ENCODE measurements at regions not wholly inside any gene's neighbourhood (a gene's known extent, or its start where the extent isn't known, plus 50 kb on each side); places are given as distances from the start of the nearest gene placed in this dataset.

DNA sequence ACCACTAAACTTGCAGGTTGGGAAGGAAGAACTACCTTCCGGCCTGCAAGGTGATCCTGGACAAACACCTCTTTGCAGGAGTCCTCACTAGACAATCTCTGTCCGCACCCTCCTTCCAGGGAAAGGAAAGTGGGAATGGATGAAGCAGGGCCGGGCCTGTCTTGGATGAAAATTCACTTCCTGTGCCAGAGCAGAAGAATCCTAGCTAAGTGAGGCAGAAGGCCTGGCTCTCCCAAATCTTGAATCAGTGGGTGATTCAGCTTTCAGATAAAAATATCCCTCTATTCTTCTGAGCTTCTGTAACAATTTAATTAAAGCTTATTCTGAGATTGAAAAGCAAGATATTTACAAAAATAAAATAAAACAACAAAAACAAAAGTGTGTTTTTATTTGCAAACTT is 281.9 kb upstream of the TLE4 start:
- in situ Hi-C loops (cut with HindIII; ENCODE audit: low pct_ligation_motif_present, low sequenced_read_pairs): no loop called here
- TF ChIP-seq, protein P1, sequence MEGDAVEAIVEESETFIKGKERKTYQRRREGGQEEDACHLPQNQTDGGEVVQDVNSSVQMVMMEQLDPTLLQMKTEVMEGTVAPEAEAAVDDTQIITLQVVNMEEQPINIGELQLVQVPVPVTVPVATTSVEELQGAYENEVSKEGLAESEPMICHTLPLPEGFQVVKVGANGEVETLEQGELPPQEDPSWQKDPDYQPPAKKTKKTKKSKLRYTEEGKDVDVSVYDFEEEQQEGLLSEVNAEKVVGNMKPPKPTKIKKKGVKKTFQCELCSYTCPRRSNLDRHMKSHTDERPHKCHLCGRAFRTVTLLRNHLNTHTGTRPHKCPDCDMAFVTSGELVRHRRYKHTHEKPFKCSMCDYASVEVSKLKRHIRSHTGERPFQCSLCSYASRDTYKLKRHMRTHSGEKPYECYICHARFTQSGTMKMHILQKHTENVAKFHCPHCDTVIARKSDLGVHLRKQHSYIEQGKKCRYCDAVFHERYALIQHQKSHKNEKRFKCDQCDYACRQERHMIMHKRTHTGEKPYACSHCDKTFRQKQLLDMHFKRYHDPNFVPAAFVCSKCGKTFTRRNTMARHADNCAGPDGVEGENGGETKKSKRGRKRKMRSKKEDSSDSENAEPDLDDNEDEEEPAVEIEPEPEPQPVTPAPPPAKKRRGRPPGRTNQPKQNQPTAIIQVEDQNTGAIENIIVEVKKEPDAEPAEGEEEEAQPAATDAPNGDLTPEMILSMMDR (IDR thresholded peaks at IDR 0.05; ENCODE audit: low read depth, low read length, missing control alignments): no peak

DNA sequence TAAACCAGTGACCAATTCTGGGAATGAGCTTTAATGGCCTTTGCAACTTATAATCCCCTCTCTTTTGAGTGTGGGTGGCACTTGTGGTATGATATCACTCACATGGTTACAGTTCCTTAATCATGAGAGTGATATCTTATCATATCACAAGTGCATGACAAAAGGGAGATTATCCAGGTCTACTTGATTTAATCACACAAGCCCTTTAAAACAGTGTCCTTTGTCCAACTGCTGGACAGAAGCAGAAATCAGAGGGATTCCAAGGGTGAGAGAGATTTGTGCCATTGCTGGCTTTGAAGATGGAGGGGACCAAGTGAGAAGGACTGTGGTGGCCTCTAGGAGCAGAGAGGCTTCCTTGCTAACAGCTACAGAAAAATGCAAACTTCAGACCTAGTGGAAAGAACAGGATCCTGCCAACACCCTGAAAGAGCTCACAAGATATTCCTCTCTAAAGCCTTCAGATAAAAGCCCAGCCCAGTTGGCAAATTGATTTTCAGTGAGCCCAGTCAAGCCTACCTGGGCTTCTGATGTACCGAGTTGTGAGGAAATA is 279.0 kb upstream of the TLE4 start:
- H3K27ac ChIP-seq: no peak overlapping the region
- TF ChIP-seq, protein P1 (IDR thresholded peaks at IDR 0.05; ENCODE audit: low read depth, low read length, missing control alignments): no peak

More for the DNA sequence above, 281.9 kb upstream of the TLE4 start:
- no peak overlapping the region for H3K27ac ChIP-seq
- no peaks in the 10 kb centered on the region for H3K36me3 ChIP-seq (replicated peaks)
- no peak for DNase-seq
- H3K4me3 ChIP-seq (ENCODE audit: low read depth, low read length): no peak overlapping the region
- H3K27me3 ChIP-seq (replicated peaks): no peaks in the 10 kb centered on the region

DNA sequence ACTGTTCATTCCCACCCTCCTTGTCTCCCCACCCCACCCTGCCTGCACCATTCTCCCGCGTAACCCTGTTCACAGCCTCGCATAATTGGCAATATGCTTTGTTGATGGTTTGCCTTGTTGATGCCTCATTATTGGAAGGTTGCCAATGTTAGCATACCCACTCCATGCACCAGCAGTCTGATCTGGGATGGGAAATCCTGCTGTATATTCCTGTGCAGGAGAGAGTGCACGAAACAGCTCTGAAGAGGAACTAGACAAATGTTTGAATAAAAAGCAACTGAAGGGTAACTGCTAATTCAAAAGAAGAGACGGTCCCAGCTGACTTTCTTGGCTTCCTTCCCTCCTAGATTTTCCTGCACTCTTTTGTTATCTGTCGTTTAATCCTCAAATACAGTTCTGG is 271.7 kb upstream of the TLE4 start:
- no peaks in the 10 kb centered on the region for H3K36me3 ChIP-seq (replicated peaks)
- in situ Hi-C loops (cut with HindIII; ENCODE audit: low pct_ligation_motif_present, low sequenced_read_pairs): no loop called here

More for the DNA sequence above, 279.0 kb upstream of the TLE4 start:
- H3K36me3 ChIP-seq (replicated peaks): no peaks in the 10 kb centered on the region
- no peak for DNase-seq
- in situ Hi-C loops (cut with HindIII; ENCODE audit: low pct_ligation_motif_present, low sequenced_read_pairs): no loop called here
- H3K27me3 ChIP-seq (replicated peaks): no peaks in the 10 kb centered on the region
- no peak overlapping the region for H3K4me3 ChIP-seq (ENCODE audit: low read depth, low read length)

DNA sequence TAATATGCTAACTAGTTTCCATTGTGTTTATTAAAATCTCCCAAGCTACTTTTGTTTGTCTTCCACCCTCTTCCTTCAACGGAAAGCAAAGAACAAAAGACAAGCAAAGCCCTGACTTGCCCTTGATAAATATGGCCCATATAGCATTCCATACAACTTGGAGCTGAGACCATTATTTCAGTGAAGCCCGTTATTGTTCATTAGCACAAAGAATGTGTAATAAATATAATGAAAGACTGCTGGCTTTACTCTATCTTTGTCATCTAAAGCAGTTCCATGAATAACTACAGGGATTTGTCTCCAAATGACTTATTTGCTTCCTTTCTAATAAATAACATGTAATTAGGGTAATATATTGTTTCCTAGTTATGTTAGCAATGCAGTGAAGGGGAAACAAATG is 270.7 kb upstream of the TLE4 start:
- TF ChIP-seq, protein P1 (IDR thresholded peaks at IDR 0.05; ENCODE audit: low read depth, low read length, missing control alignments): no peak
- in situ Hi-C loops (cut with HindIII; ENCODE audit: low pct_ligation_motif_present, low sequenced_read_pairs): no loop called here
- Histone ChIP-seq H3K36me3 (replicated peaks) (no peaks in the 10 kb centered on the region), H3K4me3 (ENCODE audit: low read depth, low read length) (no peak overlapping the region), H3K27me3 (replicated peaks) (no peaks in the 10 kb centered on the region), H3K27ac (no peak overlapping the region)
- no peak for DNase-seq

More for the DNA sequence above, 271.7 kb upstream of the TLE4 start:
- no peak overlapping the region for H3K4me3 ChIP-seq (ENCODE audit: low read depth, low read length)
- TF ChIP-seq, protein P1 (IDR thresholded peaks at IDR 0.05; ENCODE audit: low read depth, low read length, missing control alignments): no peak
- DNase-seq: no peak
- H3K27ac ChIP-seq: no peak overlapping the region
- H3K27me3 ChIP-seq (replicated peaks): no peaks in the 10 kb centered on the region

DNA sequence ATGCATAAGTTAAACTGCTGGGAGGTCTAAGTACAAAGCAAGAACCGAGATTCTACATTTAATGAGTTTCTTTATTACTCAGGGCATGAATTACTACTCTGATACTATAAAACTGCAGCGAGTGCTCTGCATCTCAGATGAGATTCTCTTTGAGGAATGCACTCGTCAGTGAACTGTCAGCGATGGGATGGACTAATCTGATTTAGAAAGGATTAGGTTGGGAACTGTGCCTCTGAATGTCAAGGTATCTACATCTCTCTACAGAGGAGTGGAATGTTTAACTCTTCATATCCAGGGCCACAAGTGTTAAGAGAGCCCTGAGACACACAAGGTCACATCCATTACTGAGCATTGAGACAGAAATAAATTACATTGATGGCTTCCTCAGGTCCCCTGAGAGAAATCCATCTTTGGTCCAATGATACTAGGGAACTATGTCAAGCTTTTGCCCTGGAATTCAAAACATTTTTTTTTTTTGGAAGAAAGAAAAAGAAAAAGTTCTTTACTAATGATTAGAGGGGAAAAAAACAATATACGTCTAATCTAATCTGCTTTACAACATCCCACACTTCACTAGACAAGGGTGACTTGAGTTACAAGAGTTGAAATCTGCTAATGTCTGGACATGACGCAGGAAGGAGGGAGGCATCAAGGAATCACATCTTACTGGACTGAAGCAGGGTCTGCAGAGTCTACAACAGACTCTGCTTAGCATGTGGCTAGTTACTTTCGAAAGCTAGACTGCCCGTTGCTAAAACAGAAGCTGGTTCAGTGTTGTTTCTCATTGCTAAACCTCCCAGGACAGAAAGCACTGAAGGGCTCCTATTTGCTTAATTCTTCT is 270.0 kb upstream of the TLE4 start:
- in situ Hi-C loops (cut with HindIII; ENCODE audit: low pct_ligation_motif_present, low sequenced_read_pairs): no loop called here
- no peaks in the 10 kb centered on the region for H3K27me3 ChIP-seq (replicated peaks)
- no peak overlapping the region for H3K27ac ChIP-seq
- no peak overlapping the region for H3K4me3 ChIP-seq (ENCODE audit: low read depth, low read length)
- H3K36me3 ChIP-seq (replicated peaks): no peaks in the 10 kb centered on the region
- no peak for DNase-seq
- TF ChIP-seq, protein P1 (IDR thresholded peaks at IDR 0.05; ENCODE audit: low read depth, low read length, missing control alignments): no peak
